Stimulated activated memory B cell treated with anti-CD40 and anti-IgM and Interleukin-4, amounts not matched to agents 10 μg/mL and 1 μg/mL and 100 μg/mL, for 72 hours (primary cell): ENCODE measurements at regions not wholly inside any gene's neighbourhood (a gene's known extent, or its start where the extent isn't known, plus 50 kb on each side); places are given as distances from the start of the nearest gene placed in this dataset.

Experiments
- ATAC-seq: fragments of 150-1000 bp; cut with Tn5 transposase; 2 replicates; pipeline ENCODE4 v1.10.0; 2021
- H3K27ac Mint-ChIP-seq: one replicate; pipeline ENCODE4 v1.8.0; 2022; ENCODE audit warnings: mild to moderate bottlenecking, mixed read lengths
- H3K27me3 Mint-ChIP-seq: one replicate; pipeline ENCODE4 v1.8.0; 2022; ENCODE audit warnings: mixed read lengths
- H3K36me3 Mint-ChIP-seq: one replicate; pipeline ENCODE4 v1.8.0; 2022; ENCODE audit warnings: mixed read lengths
- H3K4me1 Mint-ChIP-seq: one replicate; pipeline ENCODE4 v1.8.0; 2022; ENCODE audit warnings: mixed read lengths
- H3K4me3 Mint-ChIP-seq: one replicate; pipeline ENCODE4 v1.8.0; 2022; ENCODE audit warnings: mild to moderate bottlenecking, moderate library complexity, mixed read lengths
- H3K9me3 Mint-ChIP-seq: one replicate; pipeline ENCODE4 v1.8.0; 2022; ENCODE audit warnings: mixed read lengths

DNA sequence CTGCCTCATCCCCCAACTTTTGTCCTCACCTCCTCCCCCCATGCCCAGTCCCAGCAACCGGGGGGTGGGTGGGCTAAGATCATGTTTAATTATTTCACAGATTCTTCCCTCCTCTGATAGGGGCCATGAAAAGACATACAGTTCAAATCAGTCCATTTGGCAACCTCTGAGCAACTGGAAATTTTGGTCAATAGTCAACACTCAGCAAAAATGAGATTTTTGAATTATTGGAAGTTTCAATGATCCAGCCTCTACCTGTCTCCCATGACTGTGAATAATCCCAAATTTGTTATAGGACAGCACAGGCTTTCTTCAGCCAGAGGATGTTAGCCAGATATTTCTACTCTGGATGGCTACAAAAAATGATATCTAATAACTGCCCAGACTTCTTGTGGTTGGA is 549.9 kb downstream of the TNS1 start:
- Mint-ChIP-seq H3K27ac (no peak overlapping the region), H3K4me1 (no peaks in the 10 kb centered on the region), H3K4me3 (no peak overlapping the region), H3K9me3 (peaks cover 4% of the 10 kb centered on the region), H3K27me3 (peaks cover 10% of the 10 kb centered on the region), H3K36me3 (peaks cover 4% of the 10 kb centered on the region)
- no peak for ATAC-seq

- Mint-ChIP-seq H3K9me3 (no peaks in the 10 kb centered on the region), H3K27ac (no peak overlapping the region), H3K36me3 (peaks cover 4% of the 10 kb centered on the region), H3K4me1 (no peaks in the 10 kb centered on the region), H3K27me3 (peaks cover 10% of the 10 kb centered on the region), H3K4me3 (no peak overlapping the region)
- ATAC-seq: no peak
These were observed 551.1 kb downstream of the TNS1 start for GRCh38 chr2:217451666-217452065.

GRCh38 chr2:217449444-217449843 is 553.4 kb downstream of the TNS1 start:
- peaks cover 9% of the 10 kb centered on the region for H3K27me3 Mint-ChIP-seq
- no peak for ATAC-seq
- no peaks in the 10 kb centered on the region for H3K9me3 Mint-ChIP-seq
- peaks cover 4% of the 10 kb centered on the region for H3K36me3 Mint-ChIP-seq
- H3K4me3 Mint-ChIP-seq: no peak overlapping the region
- H3K27ac Mint-ChIP-seq: no peak overlapping the region
- no peaks in the 10 kb centered on the region for H3K4me1 Mint-ChIP-seq

DNA sequence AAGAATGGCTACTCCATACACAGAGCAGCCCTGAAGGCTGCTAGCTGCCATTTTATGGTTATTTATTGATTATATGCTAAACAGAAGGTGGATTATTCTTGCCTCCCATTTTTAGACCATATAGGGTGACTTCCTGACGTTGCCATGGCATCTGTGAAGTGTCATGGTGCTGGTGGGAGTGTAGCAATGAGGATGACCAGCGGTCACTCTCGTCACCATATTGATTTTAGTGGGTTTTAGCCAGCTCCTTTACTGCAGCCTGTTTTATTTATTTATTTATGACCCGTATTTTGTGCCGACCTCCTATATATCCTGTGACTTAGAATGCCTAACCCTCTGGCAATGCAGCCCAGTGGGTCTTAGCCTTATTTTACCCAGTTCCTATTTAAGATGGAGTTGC is 553.9 kb downstream of the TNS1 start:
- ATAC-seq: no peak
- Mint-ChIP-seq H3K4me3 (no peak overlapping the region), H3K9me3 (no peaks in the 10 kb centered on the region), H3K27me3 (peaks cover 3% of the 10 kb centered on the region), H3K36me3 (no peaks in the 10 kb centered on the region), H3K4me1 (no peaks in the 10 kb centered on the region), H3K27ac (no peak overlapping the region)

- H3K9me3 Mint-ChIP-seq: peaks cover 3% of the 10 kb centered on the region
- no peaks in the 10 kb centered on the region for H3K27me3 Mint-ChIP-seq
- no peaks in the 10 kb centered on the region for H3K4me1 Mint-ChIP-seq
- no peak for ATAC-seq
- H3K36me3 Mint-ChIP-seq: no peaks in the 10 kb centered on the region
- no peak overlapping the region for H3K4me3 Mint-ChIP-seq
- no peak overlapping the region for H3K27ac Mint-ChIP-seq
These were observed 557.1 kb downstream of the TNS1 start for GRCh38 chr2:217445723-217446122.

DNA sequence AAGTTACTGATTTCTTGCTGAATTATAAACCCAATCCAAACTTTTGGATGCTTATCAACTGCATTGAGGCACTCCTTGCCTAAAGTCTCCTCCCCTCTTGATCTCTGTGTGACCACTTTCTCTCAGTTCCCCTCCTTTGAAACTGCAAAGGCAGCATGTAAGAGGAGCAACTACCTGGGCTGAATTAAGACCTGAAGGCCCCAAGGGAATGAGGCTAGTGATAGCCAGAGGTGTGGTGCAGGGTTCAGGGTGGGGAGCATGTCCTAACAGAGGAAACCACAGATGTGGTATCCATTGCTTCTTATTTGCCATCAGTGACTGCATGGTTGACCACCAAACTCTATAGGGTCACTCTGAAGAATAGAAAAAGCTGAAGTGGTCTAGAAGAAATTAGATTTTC is 557.9 kb downstream of the TNS1 start:
- Mint-ChIP-seq H3K36me3 (no peaks in the 10 kb centered on the region), H3K27me3 (no peaks in the 10 kb centered on the region), H3K9me3 (peaks cover 3% of the 10 kb centered on the region), H3K27ac (no peak overlapping the region), H3K4me3 (no peak overlapping the region), H3K4me1 (no peaks in the 10 kb centered on the region)
- ATAC-seq: no peak

- Mint-ChIP-seq H3K36me3 (no peaks in the 10 kb centered on the region), H3K27me3 (no peaks in the 10 kb centered on the region), H3K4me3 (no peak overlapping the region), H3K27ac (no peak overlapping the region), H3K9me3 (peaks cover 3% of the 10 kb centered on the region), H3K4me1 (no peaks in the 10 kb centered on the region)
- ATAC-seq: no peak
These were observed 558.3 kb downstream of the TNS1 start for GRCh38 chr2:217444509-217444908.

DNA sequence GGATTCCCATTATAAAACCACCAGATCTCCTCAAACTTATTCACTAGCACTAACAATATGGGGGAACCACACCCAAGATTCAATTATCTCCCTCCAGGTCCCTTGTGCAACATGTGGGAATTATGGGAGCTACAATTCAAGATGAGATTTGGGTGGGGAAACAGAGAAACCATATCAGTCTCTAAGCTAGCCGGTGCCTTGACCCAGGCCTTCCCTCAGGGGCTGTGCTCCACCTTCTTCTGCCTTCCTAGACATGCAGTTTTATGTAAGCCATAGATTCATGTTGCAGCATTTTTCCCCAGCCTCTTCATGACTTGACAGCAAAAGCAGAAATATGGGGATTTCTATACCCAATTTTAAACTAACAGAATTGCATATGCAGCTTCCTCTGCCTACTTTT is 559.2 kb downstream of the TNS1 start:
- no peak overlapping the region for H3K27ac Mint-ChIP-seq
- peaks cover 3% of the 10 kb centered on the region for H3K9me3 Mint-ChIP-seq
- no peak overlapping the region for H3K4me3 Mint-ChIP-seq
- no peak for ATAC-seq
- H3K4me1 Mint-ChIP-seq: no peaks in the 10 kb centered on the region
- H3K36me3 Mint-ChIP-seq: no peaks in the 10 kb centered on the region
- H3K27me3 Mint-ChIP-seq: no peaks in the 10 kb centered on the region

- H3K27ac Mint-ChIP-seq: no peak overlapping the region
- peaks cover 3% of the 10 kb centered on the region for H3K9me3 Mint-ChIP-seq
- ATAC-seq: peak; percentile 38
- no peaks in the 10 kb centered on the region for H3K36me3 Mint-ChIP-seq
- no peaks in the 10 kb centered on the region for H3K27me3 Mint-ChIP-seq
- no peak overlapping the region for H3K4me3 Mint-ChIP-seq
- H3K4me1 Mint-ChIP-seq: no peaks in the 10 kb centered on the region
These were observed 562.8 kb downstream of the TNS1 start for GRCh38 chr2:217440000-217440399.

- H3K4me1 Mint-ChIP-seq: no peaks in the 10 kb centered on the region
- ATAC-seq: peak; percentile 70
- no peak overlapping the region for H3K4me3 Mint-ChIP-seq
- H3K27ac Mint-ChIP-seq: no peak overlapping the region
- no peaks in the 10 kb centered on the region for H3K27me3 Mint-ChIP-seq
- H3K36me3 Mint-ChIP-seq: no peaks in the 10 kb centered on the region
- peaks cover 3% of the 10 kb centered on the region for H3K9me3 Mint-ChIP-seq
These were observed 564.0 kb downstream of the TNS1 start for GRCh38 chr2:217438821-217439220.

- Mint-ChIP-seq H3K4me1 (no peaks in the 10 kb centered on the region), H3K4me3 (no peak overlapping the region), H3K36me3 (no peaks in the 10 kb centered on the region), H3K27ac (no peak overlapping the region), H3K9me3 (peaks cover 3% of the 10 kb centered on the region), H3K27me3 (no peaks in the 10 kb centered on the region)
- ATAC-seq: no peak
These were observed 564.7 kb downstream of the TNS1 start for GRCh38 chr2:217438136-217438535.

DNA sequence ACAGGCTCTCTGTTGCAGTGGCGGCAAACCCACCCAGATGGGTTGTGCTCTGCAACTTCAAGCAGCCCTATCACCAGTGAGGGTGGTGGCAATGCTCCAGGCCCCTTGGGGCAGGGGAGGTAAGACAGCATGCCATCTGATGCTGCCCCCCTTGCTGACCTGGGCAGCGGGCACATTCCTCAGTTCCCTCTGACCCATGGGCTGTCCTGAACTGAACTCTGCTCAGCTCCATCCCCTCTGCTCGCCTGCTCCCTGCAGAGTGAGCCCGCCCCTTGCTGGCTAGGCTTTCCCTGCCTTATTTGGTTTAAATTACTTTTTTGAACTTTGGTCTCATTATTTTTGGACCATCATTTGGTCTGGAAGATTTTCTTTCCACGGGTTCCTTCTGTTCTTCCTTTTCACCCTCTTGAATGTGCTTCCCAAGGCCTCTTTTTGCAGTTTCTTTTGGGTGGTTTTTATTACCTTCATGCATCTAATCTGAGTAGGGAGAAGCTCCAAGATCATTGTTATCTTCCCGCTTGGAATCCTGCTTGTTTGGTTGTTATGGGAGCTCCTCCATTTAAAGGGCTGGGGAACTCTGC is 565.4 kb downstream of the TNS1 start:
- Mint-ChIP-seq H3K4me1 (no peaks in the 10 kb centered on the region), H3K4me3 (no peak overlapping the region), H3K27ac (no peak overlapping the region), H3K27me3 (no peaks in the 10 kb centered on the region), H3K36me3 (no peaks in the 10 kb centered on the region), H3K9me3 (no peaks in the 10 kb centered on the region)
- no peak for ATAC-seq

- no peaks in the 10 kb centered on the region for H3K36me3 Mint-ChIP-seq
- no peaks in the 10 kb centered on the region for H3K4me1 Mint-ChIP-seq
- H3K4me3 Mint-ChIP-seq: no peak overlapping the region
- no peaks in the 10 kb centered on the region for H3K9me3 Mint-ChIP-seq
- no peaks in the 10 kb centered on the region for H3K27me3 Mint-ChIP-seq
- ATAC-seq: no peak
- no peak overlapping the region for H3K27ac Mint-ChIP-seq
These were observed 566.4 kb downstream of the TNS1 start for GRCh38 chr2:217436386-217436785.

DNA sequence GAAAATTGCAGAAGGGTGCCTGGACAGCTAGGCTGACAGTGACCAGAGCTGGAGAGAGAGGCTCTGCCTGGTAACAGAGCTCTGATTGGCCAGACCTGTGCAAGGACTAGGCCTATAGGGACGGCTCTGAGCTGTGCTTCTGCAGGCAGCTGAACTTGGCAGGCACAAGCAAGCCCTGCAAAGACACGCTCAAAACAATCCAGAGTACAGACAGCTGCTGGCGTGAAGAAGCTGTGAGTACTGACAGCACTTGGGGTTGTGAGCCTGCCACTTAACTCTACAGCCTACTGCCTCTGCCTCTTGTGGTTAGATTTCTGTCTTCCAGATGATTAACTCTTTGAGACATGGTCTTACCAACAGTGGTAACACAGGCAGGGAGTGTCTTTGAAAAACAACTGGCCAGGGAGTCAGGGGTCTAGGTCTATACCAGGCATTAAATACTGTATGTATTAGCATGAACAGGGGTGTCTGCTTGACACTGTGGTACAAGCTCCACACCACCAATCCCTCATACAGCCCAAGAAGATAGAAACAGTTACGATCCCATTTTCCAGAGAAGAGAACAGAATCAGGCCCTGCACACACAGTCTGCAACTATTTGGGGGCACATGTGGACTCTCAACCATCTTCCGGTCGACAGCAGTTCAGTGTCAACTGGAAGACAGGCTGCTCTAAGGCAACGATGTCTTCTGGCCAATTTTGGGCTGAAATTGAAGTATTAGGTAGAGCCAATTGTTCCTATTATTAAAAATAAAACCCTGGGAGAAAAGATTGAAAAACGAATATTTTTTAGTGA is 568.4 kb downstream of the TNS1 start:
- Mint-ChIP-seq H3K9me3 (no peaks in the 10 kb centered on the region), H3K27me3 (no peaks in the 10 kb centered on the region), H3K4me1 (no peaks in the 10 kb centered on the region), H3K27ac (no peak overlapping the region), H3K36me3 (no peaks in the 10 kb centered on the region), H3K4me3 (no peak overlapping the region)
- peak; percentile 71 for ATAC-seq

DNA sequence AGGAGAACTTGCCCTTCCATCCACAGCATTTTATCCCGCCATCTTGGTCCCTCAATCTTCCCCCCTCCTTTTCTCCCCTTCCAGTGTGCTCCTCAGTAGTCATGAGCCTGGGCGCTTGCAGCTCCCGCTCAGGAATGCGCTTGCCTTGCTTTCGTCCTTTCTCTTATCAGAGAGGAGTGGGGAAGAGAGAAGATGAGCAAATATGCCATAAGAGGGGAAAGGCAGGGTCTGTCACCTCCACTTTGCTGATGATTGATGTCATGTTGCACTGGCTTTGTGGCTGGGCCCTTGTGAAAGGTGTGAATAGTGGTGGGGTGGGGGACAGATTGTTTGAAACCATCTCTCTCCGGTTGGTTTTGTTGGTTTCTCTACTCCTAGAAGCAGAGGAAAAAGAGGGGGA is 569.3 kb downstream of the TNS1 start:
- Mint-ChIP-seq H3K36me3 (no peaks in the 10 kb centered on the region), H3K27me3 (no peaks in the 10 kb centered on the region), H3K27ac (no peak overlapping the region), H3K4me3 (no peak overlapping the region), H3K4me1 (no peaks in the 10 kb centered on the region), H3K9me3 (no peaks in the 10 kb centered on the region)
- ATAC-seq: no peak

GRCh38 chr2:217431577-217432269 is 571.1 kb downstream of the TNS1 start:
- Mint-ChIP-seq H3K4me1 (no peaks in the 10 kb centered on the region), H3K4me3 (no peak overlapping the region), H3K27me3 (no peaks in the 10 kb centered on the region), H3K27ac (no peak overlapping the region), H3K36me3 (peaks cover 6% of the 10 kb centered on the region), H3K9me3 (no peaks in the 10 kb centered on the region)
- ATAC-seq: no peak
